Psoas muscle (tissue), 7 donors: ENCODE measurements at regions not wholly inside any gene's neighbourhood (a gene's known extent, or its start where the extent isn't known, plus 50 kb on each side); places are given as distances from the start of the nearest gene placed in this dataset.

Experiments used
- ATAC-seq, 4 donors: fragments of 200-7000 bp; cut with Tn5 transposase; one replicate each; pipeline ENCODE4 v1.9.1; 2020; ENCODE audit warnings: moderate library complexity in 3 of 4, mild to moderate bottlenecking in 2 of 4
- DNase-seq, 2 donors: peaks; one replicate each; pipeline ENCODE4 v3.0.0-alpha.2; 2020
- H3K27ac ChIP-seq: fragments of 200-600 bp; one replicate; pipeline ENCODE4 v1.8.0; 2022
- H3K27me3 ChIP-seq, 3 donors: fragments of 200-600 bp in 1 of 3; one replicate each; pipeline versions ENCODE4 v1.6.1 to v1.8.0; 2013 to 2022; ENCODE audit warnings: low read length in 2 of 3, mild to moderate bottlenecking in 2 of 3, moderate library complexity in 1 of 3; ENCODE audit not compliant: insufficient read depth in 3 of 3
- H3K36me3 ChIP-seq, 2 donors: fragments of 200-600 bp in 1 of 2; one replicate each; pipeline versions ENCODE4 v1.6.1 to v1.8.0; 2013 to 2022; ENCODE audit warnings: low read depth in 1 of 2, mild to moderate bottlenecking in 1 of 2, moderate library complexity in 1 of 2; ENCODE audit not compliant: insufficient read depth in 1 of 2
- H3K4me1 ChIP-seq: fragments of 200-600 bp; one replicate; pipeline ENCODE4 v1.8.0; 2022
- H3K4me3 ChIP-seq: fragments of 200-600 bp; one replicate; pipeline ENCODE4 v1.8.0; 2022; ENCODE audit warnings: mild to moderate bottlenecking
- H3K9me3 ChIP-seq: fragments of 200-600 bp; one replicate; pipeline ENCODE4 v1.8.0; 2022
- CTCF ChIP-seq: fragments of 200-600 bp; IDR thresholded peaks from one replicate; pipeline ENCODE4 v1.8.0; 2022; ENCODE audit warnings: antibody characterized with exemption
- WGBS, 3 donors: extraction: QIAGEN DNeasy Blood & Tissue Kit; methylation state at CpG; one replicate each; pipeline versions ENCODE4 v1.1.6 to v1.1.7; 2013; 5-methylcytosine and 5-hydroxymethylcytosine counted together
- intact Hi-C, 2 donors: fragments of 100-400 bp; cut with DNase I; formaldehyde crosslinking; loops; one replicate each; pipeline versions ENCODE4 v1.11.0 to v1.14.2; 2022
- donor health status: healthy with polysubstance abuse.
- donor health status: DM: no; HTN: no; CAD: no; lungs with moderate emphysema.
- donor health status: Bipolar disorder and iron deficiency.
- donor health status: healthy.
- donor health status: DM: yes; HTN: yes; CAD: no.
- donor health status: DM: no; HTN: no; CAD: no.
- donor health status: DM: yes; HTN: yes; CAD: no.

DNA sequence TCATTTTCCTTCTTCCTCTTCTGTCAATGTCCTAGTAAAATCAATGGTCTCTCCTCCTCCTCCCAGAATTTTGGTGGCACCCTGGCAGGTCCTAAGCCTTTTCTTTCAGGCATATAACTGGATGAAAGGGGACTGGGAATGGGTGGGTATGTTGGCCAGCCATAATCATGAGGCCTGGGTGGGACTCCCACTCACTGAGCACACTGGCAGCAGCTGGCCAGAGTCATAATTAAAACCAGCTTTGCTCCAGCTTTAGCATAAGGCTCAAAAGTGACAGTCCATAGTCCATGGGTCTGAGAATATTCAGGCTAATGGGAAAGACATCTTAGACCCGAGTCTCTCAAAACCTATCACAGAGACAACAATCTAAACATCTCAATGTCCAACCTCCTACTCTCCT, 190.0 kb upstream of the BTBD3 start:
- Histone ChIP-seq H3K4me1 (no peaks in the 10 kb centered on the region), H3K9me3 (no peaks in the 10 kb centered on the region), H3K4me3 (no peak overlapping the region), H3K27me3 (no peaks in the 10 kb centered on the region), H3K27ac (no peak overlapping the region), H3K36me3 (no peaks in the 10 kb centered on the region)
- 70 to 87% (median 79%) methylated on average over 1 of the region's 1 CpG for WGBS, 3 donors
- intact Hi-C loops: no loop called here
- no peak for TF ChIP-seq CTCF
- no peak for DNase-seq
- ATAC-seq: no peak

- intact Hi-C loops: no loop called here
Observed at GRCh38 chr20:11728937-11729336, 188.8 kb upstream of the BTBD3 start.

DNA sequence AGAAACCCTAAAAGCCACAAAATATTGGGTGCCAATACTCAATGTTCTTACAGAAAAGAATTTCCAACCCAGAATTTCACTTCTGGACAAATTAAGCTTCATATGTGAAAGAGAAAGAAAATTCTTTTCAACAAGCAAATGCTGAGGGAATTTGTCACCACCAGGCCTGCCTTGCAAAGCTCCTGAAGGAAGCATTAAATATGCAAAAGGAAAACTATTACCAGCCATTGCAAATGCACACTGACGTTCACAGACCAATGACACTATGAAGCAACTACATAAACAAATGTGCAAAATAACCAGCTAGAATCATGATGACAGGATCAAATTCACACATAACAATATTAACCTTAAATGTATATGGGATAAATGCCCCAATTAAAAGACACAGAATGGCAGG, 187.9 kb upstream of the BTBD3 start:
- no peaks in the 10 kb centered on the region for H3K36me3 ChIP-seq
- no peak overlapping the region for H3K4me3 ChIP-seq
- intact Hi-C loops: no loop called here
- DNase-seq: no peak
- H3K27me3 ChIP-seq: no peaks in the 10 kb centered on the region
- no peaks in the 10 kb centered on the region for H3K9me3 ChIP-seq
- no peak for ATAC-seq
- no peaks in the 10 kb centered on the region for H3K4me1 ChIP-seq
- H3K27ac ChIP-seq: no peak overlapping the region
- WGBS, 3 donors: 86 to 95% (median 93%) methylated on average over 1 of the region's 1 CpG
- no peak for TF ChIP-seq CTCF

More at GRCh38 chr20:11728937-11729336, 188.8 kb upstream of the BTBD3 start:
- Histone ChIP-seq H3K4me3 (no peak overlapping the region), H3K9me3 (no peaks in the 10 kb centered on the region), H3K4me1 (no peaks in the 10 kb centered on the region), H3K27ac (no peak overlapping the region), H3K36me3 (no peaks in the 10 kb centered on the region), H3K27me3 (no peaks in the 10 kb centered on the region)
- WGBS, 3 donors: 83 to 86% (median 85%) methylated on average over 2 of the region's 2 CpGs
- TF ChIP-seq CTCF: no peak
- DNase-seq (no peak), ATAC-seq (no peak)

- DNase-seq: no peak
- Histone ChIP-seq H3K27ac (no peak overlapping the region), H3K9me3 (no peaks in the 10 kb centered on the region), H3K4me1 (no peaks in the 10 kb centered on the region), H3K4me3 (no peak overlapping the region), H3K27me3 (no peaks in the 10 kb centered on the region), H3K36me3 (no peaks in the 10 kb centered on the region)
- no peak for TF ChIP-seq CTCF
- ATAC-seq: no peak
- WGBS, 3 donors: 17 to 29% (median 28%) methylated on average over 1 of the region's 1 CpG
- intact Hi-C loops: no loop called here
Observed at GRCh38 chr20:11734431-11734830, 183.3 kb upstream of the BTBD3 start.

- Histone ChIP-seq H3K4me1 (no peaks in the 10 kb centered on the region), H3K27me3 (peaks cover 0 to 5% (median 0%) of the 10 kb centered on the region in 3 donors), H3K36me3 (no peaks in the 10 kb centered on the region), H3K9me3 (no peaks in the 10 kb centered on the region), H3K27ac (no peak overlapping the region), H3K4me3 (no peak overlapping the region)
- TF ChIP-seq CTCF: no peak
- DNase-seq (no peak), ATAC-seq (no peak)
- 88 to 93% (median 91%) methylated on average over 1 of the region's 1 CpG for WGBS, 3 donors
- intact Hi-C loops: no loop called here
Observed at GRCh38 chr20:11738852-11739251, 178.8 kb upstream of the BTBD3 start.
